ENCODE measurements at regions not wholly inside any gene's neighbourhood (a gene's known extent, or its start where the extent isn't known, plus 50 kb on each side); places are given as distances from the start of the nearest gene placed in this dataset.
A peak's percentile ranks its signal among the peaks of the same experiment; 100 is the strongest.

- H3K36me3 ChIP-seq (ENCODE audit: control insufficient read depth in 4 of 4, insufficient read depth in 3 of 4, low read depth in 1 of 4, low read length in 3 of 4) = no peaks in the 10 kb centered on the region
- 90% methylated on average over 8 of the region's 8 CpGs for WGBS
- no peak overlapping the region for H3K27ac ChIP-seq (ENCODE audit: low read depth in 1 of 2, low read length in 2 of 2)
- no peak overlapping the region for H3K9ac ChIP-seq (ENCODE audit: low read depth in 1 of 2, low read length in 2 of 2)
- DNase-seq (ENCODE audit: low spot score) = no peak
- H3K27me3 ChIP-seq (ENCODE audit: control insufficient read depth in 4 of 4, insufficient read depth in 4 of 4, low read length in 3 of 4) = no peaks in the 10 kb centered on the region
- no peak overlapping the region for H3K4me3 ChIP-seq (ENCODE audit: low read depth in 1 of 3, low read length in 3 of 3)
- H3K9me3 ChIP-seq (ENCODE audit: control insufficient read depth in 4 of 4, low read length in 3 of 4) = peaks cover 0 to 3% (median 1%) of the 10 kb centered on the region in 4 donors
- TF ChIP-seq GABPA (IDR thresholded peaks at IDR 0.05 in 1 of 2, conservative IDR thresholded peaks at IDR 0.05 in 1 of 2) = no peak
- TF ChIP-seq HNF4A (conservative IDR thresholded peaks at IDR 0.05) = no peak
- TF ChIP-seq REST (IDR thresholded peaks at IDR 0.05) = no peak
- TF ChIP-seq SP1 (IDR thresholded peaks at IDR 0.05) = no peak
- H3K4me1 ChIP-seq (ENCODE audit: control insufficient read depth in 4 of 4, insufficient read depth in 4 of 4, low read length in 3 of 4) = no peaks in the 10 kb centered on the region
These were observed 496.7 kb upstream of the MYT1L start for GRCh38 chr2:2827761-2828221.

GRCh38 chr2:2827046-2827636 is 496.1 kb upstream of the MYT1L start:
- H3K9me3 ChIP-seq (ENCODE audit: control insufficient read depth in 4 of 4, low read length in 3 of 4) = peaks cover 0 to 3% (median 1%) of the 10 kb centered on the region in 4 donors
- H3K27me3 ChIP-seq (ENCODE audit: control insufficient read depth in 4 of 4, insufficient read depth in 4 of 4, low read length in 3 of 4) = no peaks in the 10 kb centered on the region
- H3K4me3 ChIP-seq (ENCODE audit: low read depth in 1 of 3, low read length in 3 of 3) = no peak overlapping the region
- TF ChIP-seq NR2F2 (IDR thresholded peaks at IDR 0.05) (no peak), HNF4G (IDR thresholded peaks at IDR 0.05) (no peak), ATF3 (IDR thresholded peaks at IDR 0.05) (no peak), JUND (IDR thresholded peaks at IDR 0.05) (no peak), YY1 (IDR thresholded peaks at IDR 0.05) (no peak), REST (IDR thresholded peaks at IDR 0.05) (no peak), GABPA (IDR thresholded peaks at IDR 0.05 in 1 of 2, conservative IDR thresholded peaks at IDR 0.05 in 1 of 2) (no peak), RXRA (IDR thresholded peaks at IDR 0.05) (no peak), ZBTB33 (IDR thresholded peaks at IDR 0.05) (no peak), RAD21 (IDR thresholded peaks at IDR 0.05) (no peak), CTCF (IDR thresholded peaks at IDR 0.05; ENCODE audit: low read depth, low read length, missing input control) (no peak), SP1 (IDR thresholded peaks at IDR 0.05) (no peak), FOXA1 (IDR thresholded peaks at IDR 0.05) (no peak)
- H3K9ac ChIP-seq (ENCODE audit: low read depth in 1 of 2, low read length in 2 of 2) = no peak overlapping the region
- DNase-seq (ENCODE audit: low spot score) = peak; percentile 16
- no peak overlapping the region for H3K27ac ChIP-seq (ENCODE audit: low read depth in 1 of 2, low read length in 2 of 2)
- no peaks in the 10 kb centered on the region for H3K4me1 ChIP-seq (ENCODE audit: control insufficient read depth in 4 of 4, insufficient read depth in 4 of 4, low read length in 3 of 4)
- H3K36me3 ChIP-seq (ENCODE audit: control insufficient read depth in 4 of 4, insufficient read depth in 3 of 4, low read depth in 1 of 4, low read length in 3 of 4) = no peaks in the 10 kb centered on the region
- WGBS = 83% methylated on average over 16 of the region's 16 CpGs

Data from liver (tissue), 8 donors.